Stimulated activated CD4-positive, alpha-beta T cell treated with anti-CD3 and anti-CD28 coated beads, Interleukin-4, amount 100 ng/mL, for 1 hour (primary cell): ENCODE measurements at regions not wholly inside any gene's neighbourhood (a gene's known extent, or its start where the extent isn't known, plus 50 kb on each side); places are given as distances from the start of the nearest gene placed in this dataset.
"Not testable (repeated sequence)": the region's sequence is repeated elsewhere in the genome, so short reads cannot be mapped to it uniquely, and the experiment has no call there.

Source experiments
- DNase-seq: peaks from one replicate; pipeline ENCODE4 v3.0.0-alpha.2; 2020

- DNase-seq = no peak
Observed at GRCh38 chr3:176302271-176302670, 895.0 kb downstream of the TBL1XR1 start.

GRCh38 chr3:176296066-176296597, 901.1 kb downstream of the TBL1XR1 start:
- no peak for DNase-seq

GRCh38 chr3:176293276-176293675, 904.0 kb downstream of the TBL1XR1 start:
- no peak for DNase-seq

GRCh38 chr3:176286476-176287085, 910.7 kb downstream of the TBL1XR1 start:
- DNase-seq = no peak

- no peak for DNase-seq
Observed at GRCh38 chr3:176275538-176275937, 921.7 kb downstream of the TBL1XR1 start.

- DNase-seq = no peak
Observed at GRCh38 chr3:176275113-176275512, 922.2 kb downstream of the TBL1XR1 start.

GRCh38 chr3:176274161-176274560, 923.1 kb downstream of the TBL1XR1 start:
- no peak for DNase-seq

- no peak for DNase-seq
Observed at GRCh38 chr3:176262071-176262470, 935.2 kb downstream of the TBL1XR1 start.

- no peak for DNase-seq
Observed at GRCh38 chr3:176247191-176247590, 950.1 kb downstream of the TBL1XR1 start.

- no peak for DNase-seq
Observed at GRCh38 chr3:176219970-176220369, 977.3 kb downstream of the TBL1XR1 start.

GRCh38 chr3:176214758-176215157, 982.5 kb downstream of the TBL1XR1 start:
- DNase-seq = no peak

- DNase-seq = not testable (repeated sequence)
Observed at GRCh38 chr3:176213314-176213713, 984.0 kb downstream of the TBL1XR1 start.

- DNase-seq = no peak
Observed at GRCh38 chr3:176208915-176209314, 988.4 kb downstream of the TBL1XR1 start.

GRCh38 chr3:176208283-176208682, 989.0 kb downstream of the TBL1XR1 start:
- DNase-seq = no peak

GRCh38 chr3:176206809-176207208, 990.5 kb downstream of the TBL1XR1 start:
- DNase-seq = no peak

- DNase-seq = no peak
Observed at GRCh38 chr3:176202652-176203051, 994.6 kb downstream of the TBL1XR1 start.

- no peak for DNase-seq
Observed at GRCh38 chr3:176193032-176193730, 1004.1 kb downstream of the TBL1XR1 start.

GRCh38 chr3:176190755-176191154, 1006.5 kb downstream of the TBL1XR1 start:
- DNase-seq = no peak

GRCh38 chr3:176183181-176183580, 1014.1 kb downstream of the TBL1XR1 start:
- no peak for DNase-seq

GRCh38 chr3:176174060-176174459, 1023.2 kb downstream of the TBL1XR1 start:
- DNase-seq = no peak

- DNase-seq = no peak
Observed at GRCh38 chr3:176172492-176172891, 1024.8 kb downstream of the TBL1XR1 start.

GRCh38 chr3:176167272-176167671, 1030.0 kb downstream of the TBL1XR1 start:
- no peak for DNase-seq

GRCh38 chr3:176160997-176161396, 1036.3 kb downstream of the TBL1XR1 start:
- DNase-seq = no peak

GRCh38 chr3:176159796-176160195, 1037.5 kb downstream of the TBL1XR1 start:
- no peak for DNase-seq

GRCh38 chr3:176155012-176155411, 1042.3 kb downstream of the TBL1XR1 start:
- DNase-seq = no peak
